Gastrocnemius medialis (tissue), 4 donors: ENCODE measurements at regions not wholly inside any gene's neighbourhood (a gene's known extent, or its start where the extent isn't known, plus 50 kb on each side); places are given as distances from the start of the nearest gene placed in this dataset.

Source experiments
- CTCF ChIP-seq, 5 experiments: fragments of 450-650 bp in 3 of 5; fragments of 200-600 bp in 2 of 5; sonication (generic) in 2 of 5; IDR thresholded peaks in 4 of 5; conservative IDR thresholded peaks in 1 of 5; 1 replicate in 4 of 5; 2 replicates in 1 of 5; pipeline ENCODE4 v1.5.1; 2016 to 2019; ENCODE audit warnings: antibody characterized with exemption in 5 of 5, mild to moderate bottlenecking in 3 of 5, moderate library complexity in 3 of 5
- POLR2A ChIP-seq, 2 donors: fragments of 450-650 bp; IDR thresholded peaks; one replicate each; pipeline ENCODE4 v1.6.1; 2017; ENCODE audit warnings: antibody characterized with exemption in 2 of 2, mild to moderate bottlenecking in 2 of 2, moderate library complexity in 2 of 2

GRCh38 chr18:25633563-25633962 is 281.6 kb upstream of the ZNF521 start:
- no peak for TF ChIP-seq CTCF (IDR thresholded peaks at IDR 0.05 in 4 of 5, conservative IDR thresholded peaks at IDR 0.05 in 1 of 5)
- TF ChIP-seq POLR2A (IDR thresholded peaks at IDR 0.05) = no peak
